HG03432 (cell line): ENCODE measurements at regions not wholly inside any gene's neighbourhood (a gene's known extent, or its start where the extent isn't known, plus 50 kb on each side); places are given as distances from the start of the nearest gene placed in this dataset.

Source experiments
- ATAC-seq: cut with Tn5 transposase; IDR thresholded peaks from one replicate; pipeline ENCODE4 v1.9.1; 2021; ENCODE audit warnings: mild to moderate bottlenecking, moderate library complexity; ENCODE audit not compliant: unreplicated experiment

GRCh38 chr20:11785885-11786507 lies 131.7 kb upstream of the BTBD3 start:
- ATAC-seq: no peak

GRCh38 chr20:11790046-11790445 lies 127.6 kb upstream of the BTBD3 start:
- no peak for ATAC-seq

- ATAC-seq: no peak
These were observed 126.4 kb upstream of the BTBD3 start for GRCh38 chr20:11791316-11791715.

- ATAC-seq: no peak
These were observed 125.7 kb upstream of the BTBD3 start for GRCh38 chr20:11791835-11792567.

GRCh38 chr20:11792568-11792953 lies 125.1 kb upstream of the BTBD3 start:
- no peak for ATAC-seq

GRCh38 chr20:11794525-11794924 lies 123.2 kb upstream of the BTBD3 start:
- no peak for ATAC-seq

GRCh38 chr20:11795071-11795615 lies 122.5 kb upstream of the BTBD3 start:
- ATAC-seq: no peak

GRCh38 chr20:11796026-11796425 lies 121.7 kb upstream of the BTBD3 start:
- ATAC-seq: peak; percentile 48

GRCh38 chr20:11797156-11797555 lies 120.5 kb upstream of the BTBD3 start:
- ATAC-seq: no peak

- ATAC-seq: no peak
These were observed 118.4 kb upstream of the BTBD3 start for GRCh38 chr20:11799281-11799684.

GRCh38 chr20:11807054-11808048 lies 110.3 kb upstream of the BTBD3 start:
- no peak for ATAC-seq

GRCh38 chr20:11808841-11809240 lies 108.9 kb upstream of the BTBD3 start:
- ATAC-seq: no peak

GRCh38 chr20:11810311-11811083 lies 107.2 kb upstream of the BTBD3 start:
- no peak for ATAC-seq

GRCh38 chr20:11813106-11813890 lies 104.4 kb upstream of the BTBD3 start:
- ATAC-seq: no peak

GRCh38 chr20:11814267-11814666 lies 103.4 kb upstream of the BTBD3 start:
- no peak for ATAC-seq

GRCh38 chr20:11820838-11821237 lies 96.9 kb upstream of the BTBD3 start:
- ATAC-seq: no peak

- no peak for ATAC-seq
These were observed 95.2 kb upstream of the BTBD3 start for GRCh38 chr20:11822540-11822794.

GRCh38 chr20:11826334-11826733 lies 91.4 kb upstream of the BTBD3 start:
- no peak for ATAC-seq

- no peak for ATAC-seq
These were observed 85.3 kb upstream of the BTBD3 start for GRCh38 chr20:11832397-11832796.

GRCh38 chr20:11832851-11833250 lies 84.8 kb upstream of the BTBD3 start:
- no peak for ATAC-seq
